GM18517 (cell line): ENCODE measurements at regions not wholly inside any gene's neighbourhood (a gene's known extent, or its start where the extent isn't known, plus 50 kb on each side); places are given as distances from the start of the nearest gene placed in this dataset.
"Not testable (repeated sequence)": the region's sequence is repeated elsewhere in the genome, so short reads cannot be mapped to it uniquely, and the experiment has no call there.

Source experiments
- ATAC-seq: cut with Tn5 transposase; IDR thresholded peaks from one replicate; pipeline ENCODE4 v1.9.1; 2021; ENCODE audit warnings: mild to moderate bottlenecking, moderate library complexity; ENCODE audit not compliant: unreplicated experiment

DNA sequence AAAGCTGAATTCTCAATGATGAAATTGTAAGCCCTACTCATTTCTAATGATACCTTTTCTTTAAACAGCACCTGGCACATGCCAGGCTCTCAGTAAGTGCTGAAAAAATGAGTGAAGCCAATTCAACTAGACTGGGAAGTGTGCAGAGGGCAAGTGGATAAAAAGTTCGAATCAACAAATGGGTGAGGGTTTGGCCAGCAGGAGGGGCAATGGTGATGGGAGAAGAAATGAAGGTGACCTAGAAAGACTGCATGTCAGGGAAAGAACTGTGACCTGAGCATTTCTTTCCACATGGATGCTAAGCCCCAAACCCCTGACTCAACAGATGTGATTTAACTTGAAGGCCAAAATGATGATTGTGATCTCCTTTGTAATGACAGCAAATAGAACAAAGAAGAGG, 54.6 kb downstream of the DKK1 start:
- ATAC-seq: no peak

DNA sequence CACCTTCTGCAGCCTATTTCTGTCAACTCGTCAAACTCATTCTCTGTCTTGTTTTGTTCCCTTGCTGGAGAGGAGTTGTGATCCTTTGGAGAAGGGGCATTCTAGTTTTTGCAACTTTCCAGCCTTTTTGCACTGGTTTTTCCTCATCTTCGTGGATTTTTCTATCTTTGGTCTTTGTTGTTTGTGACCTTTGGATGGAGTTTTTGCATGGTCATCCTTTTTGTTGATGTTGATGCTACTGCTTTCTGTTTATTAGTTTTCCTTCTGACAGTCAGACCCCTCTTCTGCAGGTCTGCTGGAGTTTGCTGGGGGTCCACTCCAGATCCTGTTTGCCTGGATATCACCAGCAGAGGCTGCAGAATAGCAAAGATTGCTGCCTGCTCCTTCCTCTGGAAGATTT, 60.1 kb downstream of the DKK1 start:
- not testable (repeated sequence) for ATAC-seq

- ATAC-seq: no peak
Measured at GRCh38 chr10:52376694-52377354, 62.7 kb downstream of the DKK1 start.

- ATAC-seq: no peak
Measured at GRCh38 chr10:52378124-52378523, 64.0 kb downstream of the DKK1 start.

- no peak for ATAC-seq
Measured at GRCh38 chr10:52379287-52379686, 65.2 kb downstream of the DKK1 start.

DNA sequence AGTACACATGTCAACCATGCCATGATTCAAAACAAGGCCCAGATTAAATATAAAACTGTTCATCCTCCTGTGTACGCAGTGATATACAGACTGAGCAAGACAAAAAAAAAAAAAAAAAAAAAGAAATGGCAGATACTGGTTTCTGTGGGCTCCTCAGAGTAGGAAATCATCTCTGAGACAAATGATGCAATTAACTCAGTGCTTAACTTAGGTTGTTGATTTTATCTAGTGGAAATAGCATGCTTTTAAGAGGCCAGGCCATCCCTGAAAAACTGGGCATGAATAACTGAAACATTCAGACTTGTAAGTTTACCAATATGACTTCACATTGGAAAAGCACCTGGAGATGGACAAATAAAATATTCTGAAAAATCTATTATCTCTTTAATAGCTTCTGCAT, 69.0 kb downstream of the DKK1 start:
- no peak for ATAC-seq

GRCh38 chr10:52387744-52388143, 73.7 kb downstream of the DKK1 start:
- ATAC-seq: no peak

DNA sequence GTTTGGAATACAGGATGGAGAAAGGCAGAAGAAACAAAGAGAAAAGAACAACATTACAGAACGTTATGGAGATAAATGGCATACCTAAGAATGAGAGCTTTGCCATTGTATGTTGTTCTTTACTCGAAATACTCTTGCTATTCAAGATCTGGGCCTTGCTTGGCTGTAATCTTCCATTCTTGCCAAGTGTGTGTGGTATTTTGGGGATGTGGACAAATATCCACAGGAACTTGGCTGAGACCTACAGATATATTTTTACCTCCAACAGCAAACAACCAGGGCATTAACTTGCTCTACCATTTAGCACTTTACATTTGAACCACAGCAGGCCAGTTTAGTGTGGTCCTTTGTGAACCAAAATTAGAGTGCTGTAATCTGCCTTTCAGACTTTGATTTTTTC, 76.3 kb downstream of the DKK1 start:
- no peak for ATAC-seq

- no peak for ATAC-seq
Measured at GRCh38 chr10:52391927-52392602, 78.0 kb downstream of the DKK1 start.

DNA sequence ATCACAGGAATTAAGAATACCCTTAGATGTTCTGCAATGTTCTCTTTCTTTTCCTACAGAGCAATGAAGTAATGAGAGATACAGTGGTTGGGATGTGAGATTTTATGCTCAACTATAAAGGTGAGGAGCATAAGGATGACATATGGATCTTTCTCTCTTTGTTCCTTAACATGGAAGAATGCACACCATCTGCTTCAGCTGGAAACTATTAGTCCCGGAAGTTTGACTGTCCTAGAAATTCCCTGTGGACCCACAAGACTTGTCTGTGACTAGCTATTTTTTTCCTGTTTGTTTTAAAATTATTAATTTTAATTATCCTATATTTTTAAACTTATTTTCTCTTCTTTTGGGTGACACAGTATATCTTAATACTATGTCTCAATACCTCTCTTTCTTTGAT, 80.2 kb downstream of the DKK1 start:
- no peak for ATAC-seq

DNA sequence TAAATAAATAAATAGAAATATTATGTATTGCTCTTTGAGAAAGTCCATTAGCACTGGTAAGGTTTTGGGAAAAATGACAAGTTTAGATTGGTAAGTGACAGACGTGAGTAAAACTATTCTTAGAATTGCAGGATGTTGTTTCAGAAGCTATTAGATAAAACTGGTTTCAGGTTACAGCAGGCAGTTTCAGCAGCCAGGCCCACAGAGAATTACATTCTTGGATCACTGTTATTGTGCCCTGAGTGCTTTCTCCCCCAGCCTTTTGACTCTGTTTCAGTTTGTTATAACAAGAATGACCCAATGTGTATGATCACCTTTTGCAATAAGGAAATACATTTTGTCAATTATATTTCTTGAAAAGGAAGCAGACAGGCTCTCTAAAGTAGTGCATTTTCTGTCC, 86.5 kb downstream of the DKK1 start:
- no peak for ATAC-seq

DNA sequence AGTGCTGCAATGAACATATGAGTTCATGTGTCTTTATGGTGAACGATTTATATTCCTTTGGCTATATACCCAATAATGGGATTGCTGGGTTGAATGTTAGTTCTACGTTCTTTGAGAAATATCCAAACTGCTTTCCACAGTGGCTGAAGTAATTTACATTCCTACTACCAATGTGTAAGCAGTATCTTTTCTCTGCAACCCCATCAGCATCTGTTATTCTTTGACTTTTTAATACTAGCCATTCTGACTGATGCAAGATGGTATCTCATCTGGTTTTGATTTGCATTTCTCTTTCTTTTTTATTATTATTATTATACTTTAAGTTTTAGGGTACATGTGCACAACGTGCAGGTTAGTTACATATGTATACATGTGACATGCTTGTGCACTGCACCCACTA, 89.7 kb downstream of the DKK1 start:
- ATAC-seq: not testable (repeated sequence)

DNA sequence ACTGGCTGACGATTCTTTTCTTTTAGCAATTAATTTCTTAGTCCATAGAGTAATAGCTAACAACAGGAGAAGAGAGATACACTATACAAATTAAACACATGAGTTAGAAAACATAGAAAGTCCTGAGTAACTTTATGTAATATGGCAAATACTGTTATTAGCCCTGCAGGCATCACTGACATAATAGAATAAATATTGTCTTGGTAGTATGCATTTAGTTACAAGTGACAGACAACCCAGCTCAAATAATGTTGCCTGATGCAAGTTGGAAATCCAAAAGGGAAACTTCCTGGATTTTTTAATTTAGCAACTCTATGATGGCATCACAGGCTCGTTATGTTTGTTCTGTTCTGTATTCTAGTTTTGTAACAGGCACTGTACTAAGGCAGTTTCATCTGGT, 95.1 kb downstream of the DKK1 start:
- ATAC-seq: no peak

GRCh38 chr10:52409928-52410327, 95.8 kb downstream of the DKK1 start:
- ATAC-seq: no peak

DNA sequence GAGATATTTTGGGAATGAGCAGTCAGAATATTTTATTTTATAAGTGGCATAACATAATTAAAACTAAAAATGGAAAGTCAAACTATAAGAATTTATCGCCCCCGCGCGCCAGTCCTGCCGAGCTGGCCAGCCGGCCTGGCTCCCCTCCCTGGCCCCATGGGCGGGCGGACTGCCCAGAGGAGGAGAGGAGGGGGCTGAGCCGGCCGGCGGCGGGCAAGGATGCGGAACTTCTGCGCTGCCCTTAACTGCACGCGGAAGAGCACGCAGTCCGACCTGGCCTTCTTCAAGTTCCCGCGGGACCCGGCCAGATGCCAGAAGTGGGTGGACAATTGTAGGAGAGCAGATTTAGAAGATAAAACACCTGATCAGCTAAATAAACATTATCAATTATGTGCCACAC, 96.8 kb downstream of the DKK1 start:
- ATAC-seq: no peak

GRCh38 chr10:52419281-52419680, 105.2 kb downstream of the DKK1 start:
- no peak for ATAC-seq

DNA sequence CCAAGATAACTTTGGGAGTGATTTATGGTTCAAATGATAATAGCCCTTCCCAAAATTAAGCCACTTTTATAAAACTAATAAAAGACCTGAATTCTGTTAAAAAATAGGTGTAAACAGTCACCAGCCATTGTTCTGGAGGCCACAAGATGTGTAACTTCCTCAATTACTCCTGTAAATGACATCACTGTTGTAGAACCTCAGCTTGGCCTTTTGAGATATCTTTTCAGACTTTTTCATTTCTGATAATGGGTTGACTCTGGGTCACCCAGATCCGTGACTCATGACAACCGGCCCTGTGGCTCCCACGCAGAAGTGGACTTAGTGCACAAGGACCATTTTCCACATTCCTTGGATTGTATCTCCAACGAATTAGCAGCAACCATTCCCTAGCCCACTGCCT, 106.6 kb downstream of the DKK1 start:
- no peak for ATAC-seq

- ATAC-seq: no peak
Measured at GRCh38 chr10:52423369-52423768, 109.3 kb downstream of the DKK1 start.

DNA sequence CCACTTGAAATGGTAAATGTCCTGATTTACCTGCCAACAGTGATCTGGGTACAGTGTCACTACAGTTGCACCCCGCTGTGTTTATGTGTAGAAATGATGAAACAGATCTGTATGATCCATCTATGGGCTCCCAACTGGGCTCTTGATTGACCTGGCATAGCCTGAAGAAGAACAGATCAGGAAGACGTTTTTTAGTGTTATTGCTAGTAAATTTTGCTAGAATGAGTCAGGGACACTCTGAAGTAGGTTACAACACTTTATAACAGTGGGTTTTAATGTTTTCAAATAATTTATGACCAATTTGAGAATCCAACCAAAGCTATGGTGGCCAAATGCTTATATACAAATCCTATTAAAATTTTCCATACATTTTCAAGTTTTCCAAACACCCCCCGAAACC, 110.3 kb downstream of the DKK1 start:
- ATAC-seq: no peak

GRCh38 chr10:52434734-52435133, 120.7 kb downstream of the DKK1 start:
- ATAC-seq: no peak

DNA sequence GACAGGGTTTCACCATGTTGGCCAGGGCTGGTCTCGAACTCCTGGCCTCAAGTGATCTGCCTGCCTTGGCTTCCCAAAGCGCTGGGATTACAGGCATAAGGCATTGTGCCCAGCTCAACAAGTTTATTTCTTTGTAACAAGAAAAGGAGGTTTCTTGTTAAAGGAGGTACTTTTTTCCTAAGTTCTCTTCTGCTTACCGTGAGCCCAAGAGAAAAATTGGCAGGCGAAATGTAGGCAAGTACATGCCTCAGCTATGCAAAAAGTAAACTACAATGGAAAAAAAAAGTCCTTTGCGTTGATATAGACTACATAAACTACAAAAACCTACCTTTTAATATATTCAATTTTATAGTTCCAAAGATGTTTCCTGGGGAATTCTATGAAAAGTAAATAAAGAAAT, 122.6 kb downstream of the DKK1 start:
- ATAC-seq: no peak

GRCh38 chr10:52437205-52437646, 123.1 kb downstream of the DKK1 start:
- ATAC-seq: peak; percentile 91

- ATAC-seq: no peak
Measured at GRCh38 chr10:52438119-52438518, 124.0 kb downstream of the DKK1 start.
